GM12872 (cell line): ENCODE measurements at regions not wholly inside any gene's neighbourhood (a gene's known extent, or its start where the extent isn't known, plus 50 kb on each side); places are given as distances from the start of the nearest gene placed in this dataset.

Source experiments
- TF ChIP-seq, protein P1 (sequence below): IDR thresholded peaks from 3 replicates; pipeline ENCODE4 v1.5.1; 2011; ENCODE audit warnings: low read depth, mild to moderate bottlenecking, low read length, moderate library complexity; ENCODE audit not compliant: insufficient read depth

DNA sequence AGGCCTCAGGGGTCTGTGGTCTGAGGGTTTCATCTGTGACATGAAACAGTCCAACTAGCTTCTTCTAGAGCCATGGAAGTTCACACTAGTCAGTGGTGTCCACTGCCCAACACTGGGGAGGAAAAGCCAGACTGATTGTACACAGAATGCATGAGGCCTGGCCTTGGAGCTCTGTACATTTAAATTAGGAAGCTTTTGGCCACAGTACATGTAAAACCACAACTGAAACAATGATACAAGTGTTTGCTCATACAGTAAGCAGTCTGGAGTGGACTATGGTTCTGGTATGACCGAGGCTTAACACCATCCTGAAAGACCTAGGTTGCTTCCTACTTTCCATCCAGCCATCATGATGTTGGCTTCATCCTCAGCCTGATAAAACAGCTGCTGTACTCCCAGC lies 73.8 kb upstream of the SESN3 start:
- TF ChIP-seq, protein P1, sequence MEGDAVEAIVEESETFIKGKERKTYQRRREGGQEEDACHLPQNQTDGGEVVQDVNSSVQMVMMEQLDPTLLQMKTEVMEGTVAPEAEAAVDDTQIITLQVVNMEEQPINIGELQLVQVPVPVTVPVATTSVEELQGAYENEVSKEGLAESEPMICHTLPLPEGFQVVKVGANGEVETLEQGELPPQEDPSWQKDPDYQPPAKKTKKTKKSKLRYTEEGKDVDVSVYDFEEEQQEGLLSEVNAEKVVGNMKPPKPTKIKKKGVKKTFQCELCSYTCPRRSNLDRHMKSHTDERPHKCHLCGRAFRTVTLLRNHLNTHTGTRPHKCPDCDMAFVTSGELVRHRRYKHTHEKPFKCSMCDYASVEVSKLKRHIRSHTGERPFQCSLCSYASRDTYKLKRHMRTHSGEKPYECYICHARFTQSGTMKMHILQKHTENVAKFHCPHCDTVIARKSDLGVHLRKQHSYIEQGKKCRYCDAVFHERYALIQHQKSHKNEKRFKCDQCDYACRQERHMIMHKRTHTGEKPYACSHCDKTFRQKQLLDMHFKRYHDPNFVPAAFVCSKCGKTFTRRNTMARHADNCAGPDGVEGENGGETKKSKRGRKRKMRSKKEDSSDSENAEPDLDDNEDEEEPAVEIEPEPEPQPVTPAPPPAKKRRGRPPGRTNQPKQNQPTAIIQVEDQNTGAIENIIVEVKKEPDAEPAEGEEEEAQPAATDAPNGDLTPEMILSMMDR, result no peak

DNA sequence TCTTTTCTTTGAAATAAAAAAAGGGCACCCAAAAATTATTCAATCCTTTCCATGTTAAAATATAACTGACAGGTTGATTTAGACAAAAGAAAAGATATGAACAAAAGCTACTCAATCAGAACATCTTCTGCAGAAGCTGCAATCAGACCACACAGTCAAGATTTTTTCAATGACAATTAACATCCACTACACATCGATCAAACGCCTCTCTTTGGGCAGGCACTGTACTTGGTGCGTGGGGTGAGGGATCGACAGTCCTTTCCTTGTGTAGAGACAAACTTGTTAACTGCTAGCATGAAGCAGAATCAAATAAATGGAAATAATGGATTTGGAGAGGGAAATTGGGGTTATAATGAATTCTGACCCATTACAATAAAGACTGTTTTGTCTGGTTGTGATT lies 71.2 kb upstream of the SESN3 start:
- TF ChIP-seq, protein P1, result no peak

DNA sequence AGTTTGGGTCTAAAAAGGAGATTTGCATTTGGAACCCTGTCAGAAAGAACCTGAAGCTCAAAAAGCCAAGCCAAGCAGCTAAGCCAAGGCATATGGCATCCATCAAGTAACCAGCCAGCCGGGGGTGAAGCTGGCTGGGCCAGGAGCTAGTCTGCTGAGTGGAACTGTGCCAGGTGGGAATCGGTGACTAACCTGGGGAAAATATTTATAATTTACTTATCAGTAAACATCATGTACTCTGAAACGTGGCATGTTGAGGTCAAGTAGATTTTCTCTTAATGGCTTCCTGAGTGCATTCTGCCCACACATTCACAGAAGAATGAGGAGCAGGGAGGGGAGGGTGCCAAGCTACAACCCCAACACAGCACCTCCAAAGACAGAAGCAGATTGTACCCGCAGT lies 70.5 kb upstream of the SESN3 start:
- TF ChIP-seq, protein P1, result no peak

DNA sequence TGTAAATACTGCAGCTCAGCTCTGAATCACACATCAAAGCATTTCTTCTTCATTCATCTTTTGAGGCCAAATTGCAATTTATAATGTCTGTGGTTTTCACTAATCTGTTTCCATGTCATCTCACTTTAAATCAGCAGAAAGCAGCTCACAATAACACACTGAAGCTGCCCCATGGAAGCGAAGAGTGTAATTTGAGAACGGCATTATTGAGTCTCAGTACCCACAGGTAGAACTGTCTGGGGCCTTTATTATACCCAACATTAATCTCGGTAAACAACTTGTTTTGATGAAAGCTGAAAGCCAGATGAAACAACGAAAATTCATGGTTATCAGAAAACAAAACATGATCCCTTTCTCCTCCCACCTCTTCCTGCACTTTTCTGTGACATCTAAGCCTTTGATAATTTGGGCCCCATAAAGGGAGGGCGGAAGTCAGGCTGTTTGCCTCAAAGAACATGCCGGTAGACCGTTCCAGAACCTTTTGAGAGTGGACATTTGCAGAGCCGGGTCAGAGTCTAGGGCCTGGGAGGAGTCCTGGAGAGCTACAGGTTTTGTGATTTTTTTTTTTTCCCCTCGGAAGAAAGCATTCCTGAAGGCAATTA lies 68.2 kb upstream of the SESN3 start:
- TF ChIP-seq, protein P1, result no peak

DNA sequence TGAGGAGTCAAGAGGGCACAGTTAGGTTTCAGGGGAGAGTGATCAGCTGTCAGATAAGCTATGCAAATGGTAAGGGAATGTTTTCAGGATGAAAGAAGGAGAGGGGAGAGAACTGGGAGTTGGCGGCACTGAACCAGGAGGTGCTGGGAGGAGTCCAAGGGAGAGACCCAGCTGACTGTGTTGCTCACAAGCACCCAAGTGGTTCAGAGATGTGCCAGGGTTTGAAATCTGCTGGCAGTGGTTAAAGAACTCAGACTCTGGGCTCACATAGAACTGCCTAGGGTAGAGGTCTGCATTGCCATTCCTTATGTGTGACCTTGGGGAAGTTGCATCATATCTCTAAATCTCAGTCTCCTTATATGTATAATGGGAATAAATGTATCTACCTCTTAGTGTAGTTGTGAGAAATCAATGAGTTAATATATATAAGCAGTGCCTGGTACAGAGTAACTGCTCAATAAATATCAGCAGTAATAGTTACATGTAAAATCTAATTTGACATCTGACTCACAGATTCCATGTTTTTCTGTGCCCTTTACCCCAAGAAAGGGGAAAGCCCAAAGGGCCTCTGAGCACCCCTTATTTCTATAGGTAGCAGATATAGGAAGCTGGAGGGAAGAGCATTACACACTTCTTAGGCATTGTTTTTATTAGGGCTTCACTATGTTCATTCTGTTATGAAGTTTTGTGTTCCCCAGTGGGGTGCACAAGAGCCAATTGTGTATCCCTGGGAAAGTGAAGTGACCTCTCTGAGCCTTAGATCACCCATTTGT lies 66.9 kb upstream of the SESN3 start:
- TF ChIP-seq, protein P1, result no peak

DNA sequence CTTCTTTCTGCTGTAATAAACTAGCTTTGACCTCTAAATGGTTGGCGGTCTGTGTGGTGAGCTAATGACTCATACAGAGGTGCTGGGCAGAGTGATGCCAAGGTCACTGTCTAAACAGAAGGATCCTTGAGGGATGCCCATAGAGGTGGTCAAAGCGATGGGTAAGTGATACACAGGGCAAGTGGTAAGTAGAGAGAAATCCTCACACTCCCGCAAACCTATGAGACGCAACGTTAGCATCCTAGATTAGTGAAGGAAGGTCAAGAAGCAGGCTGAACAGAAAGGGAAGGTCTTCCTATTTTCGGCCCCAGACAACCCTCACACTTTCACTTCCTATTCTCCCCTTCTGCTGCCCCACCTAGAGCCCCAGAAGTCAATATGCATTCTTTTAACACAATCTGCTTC lies 65.6 kb upstream of the SESN3 start:
- TF ChIP-seq, protein P1, result no peak

DNA sequence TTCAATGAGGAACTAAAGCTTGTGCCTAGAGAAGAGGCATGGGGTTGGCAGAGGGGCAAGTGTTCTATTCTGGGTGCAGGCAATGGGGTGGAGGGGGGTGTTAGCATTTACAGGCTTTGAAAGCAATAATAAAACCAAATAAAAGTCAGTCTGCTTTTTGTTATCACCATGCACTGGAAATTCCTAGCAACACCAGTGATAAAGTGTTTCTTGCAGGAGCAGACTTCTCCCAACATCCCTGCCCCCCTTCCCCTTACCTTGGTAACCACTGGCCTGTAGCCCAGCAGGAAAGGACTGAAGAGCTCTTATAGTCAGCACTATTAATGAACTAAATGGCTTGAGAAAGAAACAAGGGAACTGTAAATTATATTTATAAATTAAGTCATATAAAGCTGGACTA lies 65.2 kb upstream of the SESN3 start:
- TF ChIP-seq, protein P1, result no peak
